ENCODE measurements at regions not wholly inside any gene's neighbourhood (a gene's known extent, or its start where the extent isn't known, plus 50 kb on each side); places are given as distances from the start of the nearest gene placed in this dataset.

- 94% methylated on average over 4 of the region's 5 CpGs for WGBS (ENCODE audit: insufficient coverage, low lambda C conversion rate)
- Histone ChIP-seq H3K36me3 (ENCODE audit: control insufficient read depth, insufficient read depth, low read length) (no peaks in the 10 kb centered on the region), H3K4me1 (ENCODE audit: control insufficient read depth, insufficient read depth, low read length) (no peaks in the 10 kb centered on the region), H3K9me3 (ENCODE audit: control insufficient read depth, low read depth, low read length) (peaks cover 2% of the 10 kb centered on the region), H3K27ac (ENCODE audit: low read length) (no peak overlapping the region), H3K27me3 (ENCODE audit: control insufficient read depth, insufficient read depth, low read length) (no peaks in the 10 kb centered on the region), H3K4me3 (ENCODE audit: low read length) (no peak overlapping the region)
- DNase-seq, result no peak
Measured at GRCh38 chr6:151671195-151671594, 136.3 kb upstream of the ESR1 start.

GRCh38 chr6:151674578-151674977 lies 132.9 kb upstream of the ESR1 start:
- no peak overlapping the region for H3K27ac ChIP-seq (ENCODE audit: low read length)
- no peaks in the 10 kb centered on the region for H3K36me3 ChIP-seq (ENCODE audit: control insufficient read depth, insufficient read depth, low read length)
- WGBS (ENCODE audit: insufficient coverage, low lambda C conversion rate), result no CpG with 5 or more reads among the region's 3 CpGs
- no peaks in the 10 kb centered on the region for H3K27me3 ChIP-seq (ENCODE audit: control insufficient read depth, insufficient read depth, low read length)
- DNase-seq, result no peak
- no peaks in the 10 kb centered on the region for H3K9me3 ChIP-seq (ENCODE audit: control insufficient read depth, low read depth, low read length)
- H3K4me1 ChIP-seq (ENCODE audit: control insufficient read depth, insufficient read depth, low read length), result no peaks in the 10 kb centered on the region
- H3K4me3 ChIP-seq (ENCODE audit: low read length), result no peak overlapping the region

GRCh38 chr6:151675746-151676459 lies 131.6 kb upstream of the ESR1 start:
- WGBS (ENCODE audit: insufficient coverage, low lambda C conversion rate), result 53% methylated on average over 3 of the region's 8 CpGs
- no peaks in the 10 kb centered on the region for H3K9me3 ChIP-seq (ENCODE audit: control insufficient read depth, low read depth, low read length)
- peak; percentile 9 to 19 for DNase-seq
- H3K4me3 ChIP-seq (ENCODE audit: low read length), result no peak overlapping the region
- H3K27me3 ChIP-seq (ENCODE audit: control insufficient read depth, insufficient read depth, low read length), result no peaks in the 10 kb centered on the region
- H3K4me1 ChIP-seq (ENCODE audit: control insufficient read depth, insufficient read depth, low read length), result no peaks in the 10 kb centered on the region
- no peak overlapping the region for H3K27ac ChIP-seq (ENCODE audit: low read length)
- no peaks in the 10 kb centered on the region for H3K36me3 ChIP-seq (ENCODE audit: control insufficient read depth, insufficient read depth, low read length)

- 81% methylated on average over 3 of the region's 7 CpGs for WGBS (ENCODE audit: insufficient coverage, low lambda C conversion rate)
- H3K9me3 ChIP-seq (ENCODE audit: control insufficient read depth, low read depth, low read length), result no peaks in the 10 kb centered on the region
Measured at GRCh38 chr6:151676460-151676945, 131.0 kb upstream of the ESR1 start.

GRCh38 chr6:151677404-151677803 lies 130.1 kb upstream of the ESR1 start:
- DNase-seq, result no peak
- Histone ChIP-seq H3K36me3 (ENCODE audit: control insufficient read depth, insufficient read depth, low read length) (no peaks in the 10 kb centered on the region), H3K4me1 (ENCODE audit: control insufficient read depth, insufficient read depth, low read length) (no peaks in the 10 kb centered on the region), H3K27me3 (ENCODE audit: control insufficient read depth, insufficient read depth, low read length) (no peaks in the 10 kb centered on the region), H3K4me3 (ENCODE audit: low read length) (no peak overlapping the region), H3K9me3 (ENCODE audit: control insufficient read depth, low read depth, low read length) (no peaks in the 10 kb centered on the region), H3K27ac (ENCODE audit: low read length) (no peak overlapping the region)
- WGBS (ENCODE audit: insufficient coverage, low lambda C conversion rate), result 60% methylated on average over 4 of the region's 6 CpGs

More at GRCh38 chr6:151676460-151676945, 131.0 kb upstream of the ESR1 start:
- Histone ChIP-seq H3K36me3 (ENCODE audit: control insufficient read depth, insufficient read depth, low read length) (no peaks in the 10 kb centered on the region), H3K27me3 (ENCODE audit: control insufficient read depth, insufficient read depth, low read length) (no peaks in the 10 kb centered on the region), H3K4me3 (ENCODE audit: low read length) (no peak overlapping the region), H3K27ac (ENCODE audit: low read length) (no peak overlapping the region), H3K4me1 (ENCODE audit: control insufficient read depth, insufficient read depth, low read length) (no peaks in the 10 kb centered on the region)
- no peak for DNase-seq

GRCh38 chr6:151679081-151679480 lies 128.4 kb upstream of the ESR1 start:
- Histone ChIP-seq H3K27me3 (ENCODE audit: control insufficient read depth, insufficient read depth, low read length) (no peaks in the 10 kb centered on the region), H3K27ac (ENCODE audit: low read length) (no peak overlapping the region), H3K4me3 (ENCODE audit: low read length) (no peak overlapping the region), H3K9me3 (ENCODE audit: control insufficient read depth, low read depth, low read length) (no peaks in the 10 kb centered on the region), H3K36me3 (ENCODE audit: control insufficient read depth, insufficient read depth, low read length) (no peaks in the 10 kb centered on the region), H3K4me1 (ENCODE audit: control insufficient read depth, insufficient read depth, low read length) (no peaks in the 10 kb centered on the region)
- no peak for DNase-seq
- WGBS (ENCODE audit: insufficient coverage, low lambda C conversion rate), result 100% methylated on average over 1 of the region's 9 CpGs

DNA sequence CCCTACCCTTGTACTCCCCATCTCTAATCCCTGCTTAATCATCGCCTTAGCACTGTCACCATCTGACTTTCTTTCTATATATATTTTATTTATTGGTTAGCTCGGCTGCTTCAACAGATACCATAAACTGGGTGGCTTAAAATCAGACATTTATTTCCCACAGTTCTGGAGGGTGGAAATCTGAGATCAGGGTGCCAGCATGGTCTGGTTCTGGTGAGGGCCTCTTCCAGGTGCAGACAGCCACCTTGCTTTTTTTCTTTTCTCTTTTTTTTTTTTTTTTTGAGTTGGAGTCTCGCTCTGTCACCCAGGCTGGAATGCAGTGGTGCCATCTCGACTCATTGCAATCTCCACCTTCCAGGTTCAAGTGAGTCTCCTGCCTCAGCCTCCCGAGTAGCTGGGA lies 127.5 kb upstream of the ESR1 start:
- H3K4me3 ChIP-seq (ENCODE audit: low read length), result no peak overlapping the region
- H3K4me1 ChIP-seq (ENCODE audit: control insufficient read depth, insufficient read depth, low read length), result no peaks in the 10 kb centered on the region
- no peaks in the 10 kb centered on the region for H3K9me3 ChIP-seq (ENCODE audit: control insufficient read depth, low read depth, low read length)
- no peaks in the 10 kb centered on the region for H3K36me3 ChIP-seq (ENCODE audit: control insufficient read depth, insufficient read depth, low read length)
- no peak for DNase-seq
- H3K27ac ChIP-seq (ENCODE audit: low read length), result no peak overlapping the region
- 100% methylated on average over 1 of the region's 5 CpGs for WGBS (ENCODE audit: insufficient coverage, low lambda C conversion rate)
- no peaks in the 10 kb centered on the region for H3K27me3 ChIP-seq (ENCODE audit: control insufficient read depth, insufficient read depth, low read length)

GRCh38 chr6:151680846-151681432 lies 126.5 kb upstream of the ESR1 start:
- Histone ChIP-seq H3K4me1 (ENCODE audit: control insufficient read depth, insufficient read depth, low read length) (no peaks in the 10 kb centered on the region), H3K4me3 (ENCODE audit: low read length) (no peak overlapping the region), H3K9me3 (ENCODE audit: control insufficient read depth, low read depth, low read length) (no peaks in the 10 kb centered on the region), H3K36me3 (ENCODE audit: control insufficient read depth, insufficient read depth, low read length) (no peaks in the 10 kb centered on the region), H3K27me3 (ENCODE audit: control insufficient read depth, insufficient read depth, low read length) (no peaks in the 10 kb centered on the region), H3K27ac (ENCODE audit: low read length) (no peak overlapping the region)
- DNase-seq, result no peak
- WGBS (ENCODE audit: insufficient coverage, low lambda C conversion rate), result 100% methylated on average over 1 of the region's 16 CpGs

- Histone ChIP-seq H3K4me3 (ENCODE audit: low read length) (no peak overlapping the region), H3K9me3 (ENCODE audit: control insufficient read depth, low read depth, low read length) (no peaks in the 10 kb centered on the region), H3K4me1 (ENCODE audit: control insufficient read depth, insufficient read depth, low read length) (no peaks in the 10 kb centered on the region), H3K27ac (ENCODE audit: low read length) (no peak overlapping the region), H3K27me3 (ENCODE audit: control insufficient read depth, insufficient read depth, low read length) (no peaks in the 10 kb centered on the region), H3K36me3 (ENCODE audit: control insufficient read depth, insufficient read depth, low read length) (no peaks in the 10 kb centered on the region)
- peak; percentile 9 to 13 for DNase-seq
- WGBS (ENCODE audit: insufficient coverage, low lambda C conversion rate), result 100% methylated on average over 1 of the region's 23 CpGs
Measured at GRCh38 chr6:151681433-151682059, 125.9 kb upstream of the ESR1 start.

GRCh38 chr6:151682251-151682650 lies 125.2 kb upstream of the ESR1 start:
- H3K27me3 ChIP-seq (ENCODE audit: control insufficient read depth, insufficient read depth, low read length), result no peaks in the 10 kb centered on the region
- no peaks in the 10 kb centered on the region for H3K9me3 ChIP-seq (ENCODE audit: control insufficient read depth, low read depth, low read length)
- H3K27ac ChIP-seq (ENCODE audit: low read length), result no peak overlapping the region
- no CpG with 5 or more reads among the region's 3 CpGs for WGBS (ENCODE audit: insufficient coverage, low lambda C conversion rate)
- no peak overlapping the region for H3K4me3 ChIP-seq (ENCODE audit: low read length)
- no peaks in the 10 kb centered on the region for H3K4me1 ChIP-seq (ENCODE audit: control insufficient read depth, insufficient read depth, low read length)
- H3K36me3 ChIP-seq (ENCODE audit: control insufficient read depth, insufficient read depth, low read length), result no peaks in the 10 kb centered on the region
- no peak for DNase-seq
